ENCODE measurements at regions not wholly inside any gene's neighbourhood (a gene's known extent, or its start where the extent isn't known, plus 50 kb on each side); places are given as distances from the start of the nearest gene placed in this dataset.

DNA sequence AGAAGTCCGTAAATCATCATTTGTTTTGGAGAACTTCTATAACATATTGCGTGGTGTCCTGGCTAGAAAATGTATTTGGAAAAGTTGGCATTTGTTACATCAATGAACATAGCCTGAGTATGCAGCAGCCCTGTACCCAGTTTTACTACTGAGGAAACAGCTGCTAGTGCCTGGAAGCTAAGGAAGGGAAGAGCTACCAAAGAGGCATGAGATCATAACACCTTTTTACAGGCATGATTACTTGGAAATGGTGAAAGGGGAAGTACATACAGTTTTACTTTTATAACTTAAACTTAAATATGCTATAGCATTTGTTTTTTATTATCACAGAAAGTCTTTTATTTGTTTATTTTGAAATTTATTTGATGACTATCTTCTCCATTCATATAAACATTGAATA, 128.4 kb upstream of the MC4R start:
- H3K27me3 Mint-ChIP-seq (ENCODE audit: unreplicated experiment) = no peaks in the 10 kb centered on the region
- TF ChIP-seq, protein P1, sequence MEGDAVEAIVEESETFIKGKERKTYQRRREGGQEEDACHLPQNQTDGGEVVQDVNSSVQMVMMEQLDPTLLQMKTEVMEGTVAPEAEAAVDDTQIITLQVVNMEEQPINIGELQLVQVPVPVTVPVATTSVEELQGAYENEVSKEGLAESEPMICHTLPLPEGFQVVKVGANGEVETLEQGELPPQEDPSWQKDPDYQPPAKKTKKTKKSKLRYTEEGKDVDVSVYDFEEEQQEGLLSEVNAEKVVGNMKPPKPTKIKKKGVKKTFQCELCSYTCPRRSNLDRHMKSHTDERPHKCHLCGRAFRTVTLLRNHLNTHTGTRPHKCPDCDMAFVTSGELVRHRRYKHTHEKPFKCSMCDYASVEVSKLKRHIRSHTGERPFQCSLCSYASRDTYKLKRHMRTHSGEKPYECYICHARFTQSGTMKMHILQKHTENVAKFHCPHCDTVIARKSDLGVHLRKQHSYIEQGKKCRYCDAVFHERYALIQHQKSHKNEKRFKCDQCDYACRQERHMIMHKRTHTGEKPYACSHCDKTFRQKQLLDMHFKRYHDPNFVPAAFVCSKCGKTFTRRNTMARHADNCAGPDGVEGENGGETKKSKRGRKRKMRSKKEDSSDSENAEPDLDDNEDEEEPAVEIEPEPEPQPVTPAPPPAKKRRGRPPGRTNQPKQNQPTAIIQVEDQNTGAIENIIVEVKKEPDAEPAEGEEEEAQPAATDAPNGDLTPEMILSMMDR (IDR thresholded peaks at IDR 0.05; ENCODE audit: unreplicated experiment) = no peak
- H3K36me3 Mint-ChIP-seq (ENCODE audit: low read depth, unreplicated experiment) = no peaks in the 10 kb centered on the region
- no peaks in the 10 kb centered on the region for H3K9me3 Mint-ChIP-seq (ENCODE audit: unreplicated experiment)
- no peak overlapping the region for H3K27ac Mint-ChIP-seq (ENCODE audit: unreplicated experiment)
- H3K4me1 Mint-ChIP-seq (ENCODE audit: unreplicated experiment) = no peaks in the 10 kb centered on the region
- DNase-seq (ENCODE audit: low spot score) = no peak
- H3K4me3 Mint-ChIP-seq (ENCODE audit: unreplicated experiment) = no peak overlapping the region

DNA sequence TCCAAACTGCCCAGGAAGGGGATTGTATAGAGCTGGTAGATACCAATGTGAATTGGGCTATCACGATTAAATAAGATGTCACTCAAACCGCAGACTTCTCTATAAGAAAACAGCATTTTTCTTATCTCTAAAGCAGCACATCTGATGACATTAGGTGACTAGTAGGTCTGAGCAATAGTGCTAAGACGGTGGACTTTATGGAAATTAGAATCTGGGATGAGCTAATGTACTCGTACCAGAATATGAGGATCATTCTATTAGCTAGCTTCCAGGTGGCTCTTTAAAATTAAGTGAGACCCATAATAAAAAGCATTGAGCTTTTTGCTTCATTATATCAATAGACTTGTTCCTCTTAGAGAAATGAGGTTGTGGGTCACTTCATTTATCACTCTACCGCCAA, 130.0 kb upstream of the MC4R start:
- Mint-ChIP-seq H3K9me3 (ENCODE audit: unreplicated experiment) (no peaks in the 10 kb centered on the region), H3K27me3 (ENCODE audit: unreplicated experiment) (no peaks in the 10 kb centered on the region), H3K4me1 (ENCODE audit: unreplicated experiment) (peaks cover 10% of the 10 kb centered on the region), H3K36me3 (ENCODE audit: low read depth, unreplicated experiment) (no peaks in the 10 kb centered on the region), H3K27ac (ENCODE audit: unreplicated experiment) (no peak overlapping the region), H3K4me3 (ENCODE audit: unreplicated experiment) (no peak overlapping the region)
- TF ChIP-seq, protein P1 (IDR thresholded peaks at IDR 0.05; ENCODE audit: unreplicated experiment) = no peak
- no peak for DNase-seq (ENCODE audit: low spot score)

DNA sequence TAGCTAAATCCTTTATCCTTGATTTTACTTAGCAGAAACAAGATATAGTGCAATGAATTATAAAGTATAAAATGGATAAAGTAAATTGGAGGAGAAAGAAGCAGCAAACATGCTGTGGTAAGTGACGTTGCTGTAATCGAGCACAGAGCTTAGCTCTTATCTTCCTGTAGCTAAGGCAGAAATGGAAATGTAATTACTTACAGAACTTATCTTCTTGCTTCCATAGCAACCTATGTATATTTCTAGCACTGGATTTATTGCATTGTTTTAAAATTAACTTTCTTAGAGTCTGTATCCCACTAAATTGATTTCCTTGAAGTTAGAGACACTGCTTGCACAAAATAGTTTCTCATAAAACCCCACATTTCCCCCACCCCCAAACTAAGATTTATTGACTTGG, 130.6 kb upstream of the MC4R start:
- Mint-ChIP-seq H3K4me1 (ENCODE audit: unreplicated experiment) (peaks cover 15% of the 10 kb centered on the region), H3K36me3 (ENCODE audit: low read depth, unreplicated experiment) (no peaks in the 10 kb centered on the region), H3K4me3 (ENCODE audit: unreplicated experiment) (no peak overlapping the region), H3K9me3 (ENCODE audit: unreplicated experiment) (no peaks in the 10 kb centered on the region), H3K27ac (ENCODE audit: unreplicated experiment) (no peak overlapping the region), H3K27me3 (ENCODE audit: unreplicated experiment) (no peaks in the 10 kb centered on the region)
- TF ChIP-seq, protein P1 (IDR thresholded peaks at IDR 0.05; ENCODE audit: unreplicated experiment) = no peak
- DNase-seq (ENCODE audit: low spot score) = no peak

DNA sequence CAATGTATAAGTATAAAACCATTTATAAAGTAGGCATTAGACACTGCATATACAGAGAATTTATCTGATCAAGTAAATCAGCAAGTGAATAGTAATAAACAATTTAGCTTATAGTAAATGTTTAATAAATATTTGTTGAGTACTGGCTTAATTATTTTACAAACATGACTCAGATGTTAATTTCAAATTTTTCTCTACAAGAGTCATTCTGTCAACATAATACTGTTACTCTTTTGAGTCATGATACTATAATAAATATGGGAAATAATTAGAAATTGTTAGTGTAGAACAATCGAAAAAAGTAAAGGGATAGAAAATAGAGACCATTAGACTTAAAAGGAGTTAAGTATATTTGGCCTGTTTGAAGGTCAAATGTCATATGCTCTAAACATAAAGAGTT, 133.6 kb upstream of the MC4R start:
- Mint-ChIP-seq H3K36me3 (ENCODE audit: low read depth, unreplicated experiment) (no peaks in the 10 kb centered on the region), H3K27me3 (ENCODE audit: unreplicated experiment) (no peaks in the 10 kb centered on the region), H3K27ac (ENCODE audit: unreplicated experiment) (no peak overlapping the region), H3K4me1 (ENCODE audit: unreplicated experiment) (peaks cover 15% of the 10 kb centered on the region), H3K4me3 (ENCODE audit: unreplicated experiment) (no peak overlapping the region), H3K9me3 (ENCODE audit: unreplicated experiment) (no peaks in the 10 kb centered on the region)
- DNase-seq (ENCODE audit: low spot score) = no peak
- TF ChIP-seq, protein P1 (IDR thresholded peaks at IDR 0.05; ENCODE audit: unreplicated experiment) = no peak

DNA sequence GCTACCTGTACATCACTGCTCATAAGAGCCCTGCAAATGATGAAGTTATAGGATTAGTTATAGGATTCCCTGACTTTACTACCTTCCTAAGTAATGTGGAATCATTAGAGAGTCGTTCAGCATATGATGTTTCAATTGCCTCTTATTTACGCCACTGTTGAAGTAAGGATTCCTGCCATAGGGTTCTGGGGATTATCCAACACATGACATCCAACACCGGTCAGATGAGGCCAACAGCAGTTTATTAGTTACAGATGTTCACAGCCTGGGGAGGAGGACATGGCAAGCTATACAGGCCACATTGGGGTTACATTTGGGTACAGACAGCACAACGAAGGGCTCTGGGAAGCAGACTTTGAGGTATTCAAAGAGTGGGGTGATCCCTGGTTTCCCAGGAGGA, 134.1 kb upstream of the MC4R start:
- H3K36me3 Mint-ChIP-seq (ENCODE audit: low read depth, unreplicated experiment) = no peaks in the 10 kb centered on the region
- no peaks in the 10 kb centered on the region for H3K27me3 Mint-ChIP-seq (ENCODE audit: unreplicated experiment)
- no peaks in the 10 kb centered on the region for H3K9me3 Mint-ChIP-seq (ENCODE audit: unreplicated experiment)
- H3K4me1 Mint-ChIP-seq (ENCODE audit: unreplicated experiment) = peaks cover 15% of the 10 kb centered on the region
- H3K27ac Mint-ChIP-seq (ENCODE audit: unreplicated experiment) = no peak overlapping the region
- no peak for DNase-seq (ENCODE audit: low spot score)
- TF ChIP-seq, protein P1 (IDR thresholded peaks at IDR 0.05; ENCODE audit: unreplicated experiment) = no peak
- no peak overlapping the region for H3K4me3 Mint-ChIP-seq (ENCODE audit: unreplicated experiment)

Data from endothelial cell (in vitro differentiated cells).